ENCODE measurements at regions not wholly inside any gene's neighbourhood (a gene's known extent, or its start where the extent isn't known, plus 50 kb on each side); places are given as distances from the start of the nearest gene placed in this dataset.
"Not testable (repeated sequence)": the region's sequence is repeated elsewhere in the genome, so short reads cannot be mapped to it uniquely, and the experiment has no call there.

DNA sequence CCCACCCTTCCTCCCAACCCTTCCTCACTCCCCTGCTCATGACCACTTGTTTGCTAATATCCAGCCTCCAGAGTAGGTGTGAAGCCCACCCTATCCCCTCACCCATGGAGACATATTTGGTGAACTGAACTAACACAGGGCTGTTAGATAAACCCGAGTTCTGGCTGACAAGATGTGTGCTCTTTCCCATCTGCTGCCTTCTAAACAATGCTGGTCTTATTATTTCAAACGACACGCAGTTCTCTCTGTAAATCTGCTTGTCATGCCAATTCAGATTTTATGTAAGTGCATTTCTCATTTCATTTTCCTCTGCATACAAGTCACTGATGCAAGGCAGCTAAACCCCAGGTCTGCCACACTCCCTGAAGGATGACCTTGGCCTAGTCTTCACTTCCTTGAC, 343.0 kb upstream of the CDH5 start:
- DNase-seq (ENCODE audit: low read depth in 2 of 2) = no peak

GRCh38 chr16:66020642-66021041, 345.8 kb upstream of the CDH5 start:
- DNase-seq (ENCODE audit: low read depth in 2 of 2) = no peak

DNA sequence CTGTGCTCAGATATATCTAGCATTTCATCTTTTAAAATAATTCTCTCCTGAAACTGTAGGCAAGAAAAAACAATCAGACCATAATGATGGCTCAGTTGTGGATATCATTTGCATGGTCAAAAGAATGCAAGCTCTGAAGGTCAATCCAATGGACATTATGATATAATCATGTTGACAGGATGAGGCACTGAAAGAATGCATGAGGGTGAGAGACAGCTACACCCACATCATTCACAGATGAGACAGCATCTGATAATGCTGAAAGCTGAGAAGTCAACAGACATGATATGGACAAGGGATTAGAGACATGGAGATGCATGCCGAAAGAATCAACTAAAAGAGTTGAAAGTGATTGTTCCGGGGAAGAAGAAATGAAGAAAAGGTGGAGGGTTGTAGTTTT, 346.4 kb upstream of the CDH5 start:
- no peak for DNase-seq (ENCODE audit: low read depth in 2 of 2)

- not testable (repeated sequence) for DNase-seq (ENCODE audit: low read depth in 2 of 2)
These were observed 347.0 kb upstream of the CDH5 start for GRCh38 chr16:66019502-66019901.

- DNase-seq (ENCODE audit: low read depth in 2 of 2) = no peak
These were observed 352.3 kb upstream of the CDH5 start for GRCh38 chr16:66014221-66014620.

DNA sequence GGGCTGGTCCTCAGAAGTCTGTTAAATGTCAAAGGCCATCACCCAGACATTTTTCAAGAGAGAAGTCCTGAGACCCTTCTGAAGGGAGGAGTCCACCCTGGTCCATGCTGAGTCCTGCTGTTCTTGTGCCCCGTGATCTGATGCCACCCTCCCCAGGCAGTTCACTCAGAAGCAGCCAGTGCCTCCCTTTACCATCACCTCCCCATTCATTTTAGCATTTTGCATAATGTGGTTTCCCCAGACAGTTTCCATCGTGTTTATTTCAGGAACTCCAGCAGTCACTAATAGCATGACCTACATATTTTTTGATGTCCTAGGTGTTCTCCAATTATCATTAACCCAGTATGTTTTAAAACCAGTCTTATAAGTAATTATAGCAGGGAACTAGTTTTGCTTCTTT, 353.0 kb upstream of the CDH5 start:
- DNase-seq (ENCODE audit: low read depth in 2 of 2) = no peak

GRCh38 chr16:66008136-66008535, 358.4 kb upstream of the CDH5 start:
- DNase-seq (ENCODE audit: low read depth in 2 of 2) = no peak

DNA sequence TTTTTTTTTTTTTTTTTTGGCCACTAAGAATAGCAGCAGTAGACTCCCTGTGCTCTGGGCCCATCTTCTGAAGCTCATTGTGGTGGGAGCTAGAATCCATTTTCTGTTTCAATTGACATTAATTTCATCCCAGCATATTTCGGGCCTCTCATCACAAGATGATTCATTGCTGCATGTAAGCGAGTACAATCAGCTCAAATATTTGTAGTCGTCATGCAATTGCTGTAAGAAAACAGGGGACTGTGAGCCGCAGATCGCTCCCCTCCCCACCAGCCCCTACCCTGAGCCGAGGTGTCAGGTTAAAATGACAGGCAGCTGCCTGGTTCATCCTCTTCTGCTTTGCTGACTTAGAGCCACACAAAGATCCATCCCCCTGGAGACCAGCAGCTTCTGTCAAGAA, 358.8 kb upstream of the CDH5 start:
- DNase-seq (ENCODE audit: low read depth in 2 of 2) = no peak

DNA sequence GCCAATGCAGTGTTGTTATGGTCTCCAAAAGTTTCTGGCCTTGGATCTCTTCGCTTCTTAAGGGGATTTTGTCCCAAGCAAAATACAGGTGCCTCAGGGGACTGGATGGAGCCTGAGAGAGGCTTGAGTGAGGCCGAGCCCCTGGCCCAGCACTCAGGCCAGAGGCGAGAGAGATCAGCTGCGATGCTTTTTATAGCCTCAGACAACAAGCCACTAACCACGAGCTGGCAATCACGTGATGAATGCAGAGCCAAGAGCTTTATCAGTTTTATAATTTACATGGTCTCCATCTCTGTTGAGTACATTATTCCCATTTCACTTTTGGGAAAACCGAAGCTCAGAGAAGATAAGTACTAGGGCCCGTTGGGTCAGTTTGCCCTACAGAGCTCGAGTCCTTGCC, 360.0 kb upstream of the CDH5 start:
- DNase-seq (ENCODE audit: low read depth in 2 of 2) = no peak

DNA sequence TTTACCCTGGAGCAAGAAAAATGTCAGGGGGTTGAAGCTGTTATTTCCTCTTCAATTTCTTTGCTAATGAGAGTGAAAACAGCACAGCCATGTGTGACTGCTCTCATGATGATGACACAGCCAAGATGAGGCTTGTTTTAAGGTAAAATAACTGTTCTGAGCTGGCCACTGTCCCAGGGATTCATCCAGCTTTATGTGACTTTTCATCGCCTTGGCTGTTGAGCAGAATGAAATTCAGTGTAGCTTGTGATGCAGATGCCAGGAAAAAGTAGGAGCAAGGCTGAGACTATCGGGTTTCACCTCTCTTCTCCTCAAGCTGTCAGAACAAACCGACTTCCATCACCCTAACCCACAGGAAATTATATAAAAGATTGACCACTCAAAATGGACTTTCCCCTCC, 361.8 kb upstream of the CDH5 start:
- no peak for DNase-seq (ENCODE audit: low read depth in 2 of 2)

- DNase-seq (ENCODE audit: low read depth in 2 of 2) = no peak
These were observed 363.3 kb upstream of the CDH5 start for GRCh38 chr16:66003201-66003600.

DNA sequence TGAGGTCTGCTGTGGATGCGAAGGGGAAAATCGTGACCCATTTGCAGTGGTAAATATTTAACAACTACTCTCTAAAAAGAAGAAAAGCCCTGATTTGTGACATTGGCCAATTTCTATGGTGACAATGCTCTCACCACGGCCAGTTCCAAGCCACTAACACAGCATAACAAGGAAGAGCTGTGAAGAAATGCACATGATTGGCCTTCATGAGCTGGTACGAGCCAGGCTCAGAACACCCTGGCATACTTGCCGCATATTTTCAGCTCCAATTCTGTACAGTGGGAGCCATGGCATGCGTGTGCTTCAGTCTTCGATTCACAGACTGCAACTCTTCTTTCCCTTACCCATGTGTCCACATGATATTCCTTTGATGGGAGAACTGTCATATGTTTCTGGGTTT, 363.9 kb upstream of the CDH5 start:
- DNase-seq (ENCODE audit: low read depth in 2 of 2) = no peak

DNA sequence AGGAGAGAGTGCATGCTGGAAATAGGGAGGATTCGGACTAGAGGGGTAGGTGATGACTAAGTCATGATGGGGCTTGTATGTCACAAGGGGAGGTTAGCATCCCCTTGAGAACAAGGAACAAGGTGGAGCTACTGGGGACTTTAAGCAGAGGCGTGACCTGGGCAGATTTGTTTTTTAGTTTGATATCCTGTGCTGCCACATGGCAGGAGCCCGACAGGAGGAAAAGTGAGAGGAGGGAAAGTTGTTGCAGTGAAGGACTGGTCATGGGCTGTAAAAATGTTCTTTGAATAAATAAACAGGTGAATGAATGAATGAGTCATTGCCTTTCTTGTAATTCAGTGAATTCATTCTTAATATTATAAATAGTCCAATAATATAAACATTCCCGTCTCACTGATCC, 365.1 kb upstream of the CDH5 start:
- DNase-seq (ENCODE audit: low read depth in 2 of 2) = no peak

- no peak for DNase-seq (ENCODE audit: low read depth in 2 of 2)
These were observed 368.0 kb upstream of the CDH5 start for GRCh38 chr16:65998443-65998842.

DNA sequence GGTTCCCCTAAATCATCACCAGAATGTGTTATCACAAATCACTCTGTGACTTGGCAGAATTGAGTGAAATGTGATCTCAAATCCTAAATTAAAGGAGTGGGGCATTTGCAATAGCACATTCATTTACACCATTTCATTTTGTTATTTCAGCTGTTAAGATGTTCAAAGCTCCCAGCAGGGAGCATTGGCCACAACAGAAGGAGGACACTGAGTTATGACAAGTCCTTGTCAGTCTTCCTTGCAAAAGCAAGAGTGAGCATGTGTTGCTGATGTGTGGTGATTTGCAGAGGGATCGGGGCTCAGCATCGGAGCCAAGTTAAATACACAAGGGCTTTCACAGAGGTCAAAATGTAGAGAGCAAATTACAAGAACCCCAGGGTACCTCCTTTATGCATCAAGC, 372.2 kb upstream of the CDH5 start:
- no peak for DNase-seq (ENCODE audit: low read depth in 2 of 2)

- no peak for DNase-seq (ENCODE audit: low read depth in 2 of 2)
These were observed 375.3 kb upstream of the CDH5 start for GRCh38 chr16:65991149-65991701.

- no peak for DNase-seq (ENCODE audit: low read depth in 2 of 2)
These were observed 376.5 kb upstream of the CDH5 start for GRCh38 chr16:65989861-65990604.

- DNase-seq (ENCODE audit: low read depth in 2 of 2) = no peak
These were observed 378.4 kb upstream of the CDH5 start for GRCh38 chr16:65988024-65988595.

- DNase-seq (ENCODE audit: low read depth in 2 of 2) = no peak
These were observed 382.2 kb upstream of the CDH5 start for GRCh38 chr16:65984296-65984695.

DNA sequence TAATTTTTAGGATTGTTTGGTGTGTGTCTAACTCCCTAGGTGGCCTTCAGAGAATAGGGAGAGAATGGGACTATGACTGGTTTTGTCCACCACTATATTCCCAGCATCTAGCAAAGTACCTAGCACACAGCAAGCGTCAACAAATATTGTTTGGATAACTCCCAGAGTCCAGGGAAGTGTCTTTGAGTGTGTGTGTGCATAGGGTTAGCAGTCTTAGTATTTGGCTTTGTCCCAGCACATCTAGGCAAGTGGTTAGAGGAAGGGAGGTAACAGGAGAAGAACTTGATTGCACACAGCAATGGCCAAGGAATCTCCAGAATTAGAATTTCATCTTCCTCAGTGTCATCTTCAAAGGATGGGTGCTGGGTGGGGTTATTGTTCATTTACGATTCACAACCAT, 385.4 kb upstream of the CDH5 start:
- no peak for DNase-seq (ENCODE audit: low read depth in 2 of 2)

DNA sequence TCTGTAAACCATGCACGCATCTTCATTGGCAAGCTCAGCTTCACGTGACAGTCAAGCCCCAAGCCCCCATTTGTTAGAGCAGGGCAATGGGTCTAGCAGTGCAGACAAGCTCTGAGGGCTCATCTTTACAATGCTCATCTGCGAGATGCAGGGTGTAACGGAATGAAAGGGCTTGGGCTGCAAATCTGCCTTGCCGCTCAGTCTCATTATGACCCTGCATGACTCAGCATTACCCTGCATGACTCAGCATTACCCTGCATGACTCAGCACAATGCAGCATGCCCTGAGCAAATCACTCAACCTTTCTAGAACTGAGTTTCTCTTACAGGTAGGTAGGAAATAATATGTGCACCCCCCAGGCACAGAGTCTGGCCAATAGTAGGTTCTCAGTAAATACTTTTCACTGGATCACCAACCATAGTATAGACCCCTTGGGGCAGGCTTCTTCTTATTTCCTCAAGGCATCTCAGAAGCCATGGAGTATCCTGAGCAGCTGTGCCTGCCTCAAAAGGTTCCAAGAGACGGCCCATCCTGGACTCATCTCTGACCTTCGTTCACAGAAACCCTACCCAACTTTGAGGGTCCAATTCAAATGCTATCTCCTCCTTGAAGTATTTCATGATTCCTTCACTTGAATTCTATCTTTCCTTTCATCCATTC, 391.3 kb upstream of the CDH5 start:
- DNase-seq (ENCODE audit: low read depth in 2 of 2) = no peak

DNA sequence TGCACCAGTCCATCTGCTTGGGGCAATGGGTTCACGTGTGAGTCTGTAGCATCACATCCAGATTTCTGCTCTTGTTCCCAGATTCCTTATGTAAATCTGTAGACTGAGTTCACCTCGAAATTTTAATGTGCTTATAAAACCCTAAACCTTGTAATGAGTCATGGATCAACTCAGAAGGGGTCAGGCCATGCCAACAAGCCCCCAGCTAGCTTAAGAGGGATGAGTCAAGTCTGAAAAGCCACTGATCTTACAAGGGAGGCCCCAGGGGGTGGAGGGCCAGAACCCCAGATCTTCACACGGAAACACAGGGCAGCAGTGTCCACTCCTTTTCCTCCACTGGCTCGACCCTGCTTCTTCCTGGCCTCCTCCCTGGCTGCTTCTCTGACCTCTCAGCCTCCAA, 399.1 kb upstream of the CDH5 start:
- no peak for DNase-seq (ENCODE audit: low read depth in 2 of 2)

- no peak for DNase-seq (ENCODE audit: low read depth in 2 of 2)
These were observed 400.9 kb upstream of the CDH5 start for GRCh38 chr16:65965628-65966027.

Data from stimulated activated CD8-positive, alpha-beta memory T cell treated with anti-CD3 and anti-CD28 coated beads, Interleukin-2, amount 100 ng/mL, for 1 hour (primary cell).